VCaP (cell line): ENCODE measurements at regions not wholly inside any gene's neighbourhood (a gene's known extent, or its start where the extent isn't known, plus 50 kb on each side); places are given as distances from the start of the nearest gene placed in this dataset.

Source experiments
- H3K27ac ChIP-seq: fragments of 450-650 bp; 2 replicates; pipeline ENCODE4 v1.5.1; 2017
- CTCF ChIP-seq: fragments of 450-650 bp; conservative IDR thresholded peaks from 2 replicates; pipeline ENCODE4 v1.5.1; 2017; ENCODE audit warnings: mild to moderate bottlenecking, moderate library complexity

- H3K27ac ChIP-seq: no peak overlapping the region
These were observed 81.4 kb downstream of the ALOX5AP start for GRCh38 chr13:30816736-30817135.

DNA sequence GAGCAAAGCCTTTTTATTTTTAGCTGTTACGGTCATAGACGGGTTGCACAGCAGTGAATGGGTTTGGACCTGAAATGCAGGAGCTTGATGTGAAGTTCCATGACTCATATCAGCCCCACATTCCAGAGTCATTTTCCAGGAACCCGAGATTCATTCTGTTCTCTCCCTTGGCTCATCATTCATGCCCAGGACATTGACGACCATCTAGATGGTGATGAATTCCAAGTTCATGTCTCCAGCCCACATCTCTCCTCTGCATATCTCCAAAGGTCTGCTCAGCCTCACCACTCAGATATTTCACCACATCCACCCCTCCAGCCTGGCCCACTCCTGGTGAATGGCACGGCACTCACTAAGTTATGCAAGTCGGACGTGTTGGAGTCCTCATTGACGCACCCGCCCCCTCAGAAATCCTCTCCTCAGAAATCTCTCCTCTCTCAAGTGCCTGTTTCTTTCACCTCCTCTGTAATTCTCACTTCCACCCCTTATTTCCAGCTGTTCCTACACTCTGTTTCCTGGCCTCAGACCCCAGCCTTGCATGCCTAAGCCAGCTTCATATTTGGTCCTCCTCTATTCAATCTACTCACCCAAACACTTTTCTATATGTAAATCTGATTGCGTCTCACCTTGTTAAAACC is 83.1 kb downstream of the ALOX5AP start:
- TF ChIP-seq CTCF: no peak
- H3K27ac ChIP-seq: no peak overlapping the region

More at GRCh38 chr13:30816736-30817135, 81.4 kb downstream of the ALOX5AP start:
- no peak for TF ChIP-seq CTCF

DNA sequence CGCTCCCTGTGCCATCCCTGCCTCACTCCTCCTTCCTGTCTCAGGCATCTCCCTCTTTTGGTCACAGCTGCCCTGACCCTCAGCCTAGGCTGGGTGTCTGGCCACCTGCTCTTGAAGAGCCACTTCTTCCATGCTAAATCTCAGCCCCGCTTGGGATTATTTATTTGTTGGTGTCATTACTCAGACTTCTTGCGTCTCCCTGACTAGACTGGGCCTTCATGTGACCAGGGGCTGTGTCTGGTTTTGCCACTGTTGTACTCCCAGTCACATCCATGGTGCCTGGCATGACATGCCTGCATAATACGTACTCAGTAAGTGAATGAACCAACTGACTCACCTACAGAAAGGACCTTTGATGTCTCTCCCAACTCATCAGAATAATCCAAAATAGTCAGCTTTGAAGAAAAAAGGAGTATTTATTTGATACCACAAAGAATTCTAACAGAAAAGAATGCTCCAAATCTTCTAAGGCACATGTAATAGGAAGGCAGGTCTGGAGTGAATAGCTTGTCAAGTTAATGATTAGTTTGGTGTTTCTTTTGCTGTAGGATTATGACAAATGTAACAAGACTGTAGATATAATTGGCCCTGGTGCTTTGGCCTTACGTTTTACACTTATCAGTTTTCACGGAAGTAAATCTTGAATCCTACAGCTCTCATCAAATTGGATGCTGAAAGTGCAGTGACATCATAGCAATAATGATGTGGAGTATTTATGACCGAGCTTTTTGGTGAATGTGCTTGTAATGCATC is 84.0 kb downstream of the ALOX5AP start:
- no peak overlapping the region for H3K27ac ChIP-seq
- TF ChIP-seq CTCF: no peak

DNA sequence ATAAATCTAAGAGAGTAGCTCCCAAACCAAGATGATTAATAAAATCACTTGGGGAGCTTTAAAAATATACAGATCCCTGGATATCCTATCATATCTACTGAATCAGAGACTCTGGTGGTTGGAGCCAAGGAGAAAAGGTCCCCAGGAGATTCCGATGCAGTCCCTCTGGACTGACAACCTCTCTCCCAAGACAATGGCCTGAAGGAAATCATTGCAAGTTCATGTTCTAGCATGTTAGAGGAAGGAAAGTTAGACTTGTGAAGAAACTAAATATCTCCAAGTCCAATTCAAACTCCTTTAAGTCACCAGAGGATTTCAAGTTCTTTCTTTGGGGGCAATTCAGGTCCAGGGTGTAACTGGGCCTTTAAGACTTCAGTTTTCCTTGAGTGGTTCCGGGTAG is 84.7 kb upstream of the MEDAG start:
- no peak overlapping the region for H3K27ac ChIP-seq
- TF ChIP-seq CTCF: no peak

GRCh38 chr13:30824651-30825050 is 81.4 kb upstream of the MEDAG start:
- H3K27ac ChIP-seq: peak overlapping the region; percentile 32; the same call in 1 of the 2 replicates
- TF ChIP-seq CTCF: no peak

- H3K27ac ChIP-seq: no peak overlapping the region
- no peak for TF ChIP-seq CTCF
These were observed 79.0 kb upstream of the MEDAG start for GRCh38 chr13:30826911-30827577.

- H3K27ac ChIP-seq: no peak overlapping the region
- no peak for TF ChIP-seq CTCF
These were observed 78.5 kb upstream of the MEDAG start for GRCh38 chr13:30827578-30827925.
